HG03378 (cell line): ENCODE measurements at regions not wholly inside any gene's neighbourhood (a gene's known extent, or its start where the extent isn't known, plus 50 kb on each side); places are given as distances from the start of the nearest gene placed in this dataset.

ENCODE experiments used
- ATAC-seq: cut with Tn5 transposase; IDR thresholded peaks from one replicate; pipeline ENCODE4 v1.9.1; 2021; ENCODE audit warnings: mild to moderate bottlenecking, moderate library complexity; ENCODE audit not compliant: unreplicated experiment

- no peak for ATAC-seq
These were observed 142.2 kb downstream of the ABCA8 start for GRCh38 chr17:68812876-68813584.

GRCh38 chr17:68809148-68809547, 146.0 kb downstream of the ABCA8 start:
- no peak for ATAC-seq

- ATAC-seq = no peak
These were observed 147.0 kb downstream of the ABCA8 start for GRCh38 chr17:68807998-68808772.

- ATAC-seq = no peak
These were observed 149.6 kb downstream of the ABCA8 start for GRCh38 chr17:68805609-68806008.

- no peak for ATAC-seq
These were observed 150.2 kb downstream of the ABCA8 start for GRCh38 chr17:68804777-68805520.

GRCh38 chr17:68803164-68803929, 151.8 kb downstream of the ABCA8 start:
- ATAC-seq = no peak

- no peak for ATAC-seq
These were observed 153.6 kb downstream of the ABCA8 start for GRCh38 chr17:68801335-68802247.

- no peak for ATAC-seq
These were observed 154.4 kb downstream of the ABCA8 start for GRCh38 chr17:68800751-68801150.

GRCh38 chr17:68794636-68795434, 160.4 kb downstream of the ABCA8 start:
- no peak for ATAC-seq

GRCh38 chr17:68792873-68793272, 162.3 kb downstream of the ABCA8 start:
- ATAC-seq = no peak

GRCh38 chr17:68792042-68792685, 163.0 kb downstream of the ABCA8 start:
- ATAC-seq = no peak

GRCh38 chr17:68790931-68791330, 164.3 kb downstream of the ABCA8 start:
- no peak for ATAC-seq

- ATAC-seq = no peak
These were observed 164.7 kb downstream of the ABCA8 start for GRCh38 chr17:68790492-68790891.

GRCh38 chr17:68789203-68789962, 165.8 kb downstream of the ABCA8 start:
- no peak for ATAC-seq

GRCh38 chr17:68785565-68786486, 169.4 kb downstream of the ABCA8 start:
- ATAC-seq = no peak

GRCh38 chr17:68784431-68784830, 170.8 kb downstream of the ABCA8 start:
- no peak for ATAC-seq

GRCh38 chr17:68783861-68784260, 171.3 kb downstream of the ABCA8 start:
- ATAC-seq = no peak
